GM21390 (cell line): ENCODE measurements at regions not wholly inside any gene's neighbourhood (a gene's known extent, or its start where the extent isn't known, plus 50 kb on each side); places are given as distances from the start of the nearest gene placed in this dataset.
"Not testable (repeated sequence)": the region's sequence is repeated elsewhere in the genome, so short reads cannot be mapped to it uniquely, and the experiment has no call there.

Experiments
- ATAC-seq: cut with Tn5 transposase; IDR thresholded peaks from one replicate; pipeline ENCODE4 v1.9.1; 2021; ENCODE audit not compliant: unreplicated experiment

DNA sequence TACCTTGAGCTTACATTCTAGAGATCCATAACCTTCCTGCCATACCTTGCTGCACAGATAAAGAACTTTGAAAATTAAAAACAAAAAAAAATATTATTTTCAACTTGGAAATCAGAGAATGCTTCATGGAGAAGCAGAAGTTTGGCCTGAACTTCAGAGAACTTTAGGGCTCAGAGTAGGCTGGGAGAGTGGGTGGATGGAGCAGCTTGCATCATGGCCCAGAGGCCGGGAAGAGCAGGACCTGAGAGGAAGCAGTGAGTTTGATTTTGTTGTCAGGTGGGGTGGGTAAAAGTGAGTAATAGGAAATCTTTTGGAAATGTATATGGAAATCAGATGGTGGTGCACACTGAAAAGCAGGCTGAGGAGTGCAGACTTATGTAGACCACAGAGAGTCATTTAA, 228.5 kb upstream of the KRR1 start:
- no peak for ATAC-seq

DNA sequence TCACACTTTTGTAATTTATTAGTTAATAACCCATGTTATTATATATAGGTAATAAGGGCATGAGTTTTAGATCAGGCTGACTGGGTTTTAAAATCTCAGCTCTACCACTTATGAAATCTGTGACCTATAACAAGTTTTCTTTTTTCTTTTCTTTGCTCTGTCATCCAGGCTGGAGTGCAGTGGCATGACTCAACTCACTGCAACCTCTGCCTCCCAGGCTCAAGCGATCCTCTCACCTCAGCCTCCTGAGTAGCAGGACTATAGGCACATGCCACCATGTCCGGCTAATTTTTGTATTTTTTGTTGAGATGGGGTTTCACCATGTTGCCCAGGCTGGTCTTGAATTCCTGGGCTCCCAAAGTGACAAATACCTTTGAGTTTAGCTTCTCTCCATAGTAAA, 227.7 kb upstream of the KRR1 start:
- not testable (repeated sequence) for ATAC-seq

DNA sequence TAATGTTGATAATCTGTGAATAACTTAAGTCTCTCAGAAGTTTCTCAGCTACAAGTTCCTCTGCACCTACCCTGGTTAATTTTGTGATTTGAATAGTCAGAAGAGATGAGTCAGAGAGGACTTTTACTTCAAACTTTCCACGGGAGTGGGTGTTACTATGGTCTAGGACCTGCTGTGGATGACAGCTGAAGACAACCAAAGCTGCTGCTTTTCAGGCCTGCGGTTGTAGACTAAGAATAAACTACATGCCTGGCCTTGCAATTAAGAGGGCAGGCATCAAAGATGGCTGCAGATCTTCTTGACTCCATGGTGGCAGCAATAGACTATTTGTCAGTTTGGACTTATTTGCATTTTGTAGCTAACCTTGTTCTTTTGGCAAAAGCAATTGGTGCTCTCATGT, 227.1 kb upstream of the KRR1 start:
- peak; percentile 90 for ATAC-seq

DNA sequence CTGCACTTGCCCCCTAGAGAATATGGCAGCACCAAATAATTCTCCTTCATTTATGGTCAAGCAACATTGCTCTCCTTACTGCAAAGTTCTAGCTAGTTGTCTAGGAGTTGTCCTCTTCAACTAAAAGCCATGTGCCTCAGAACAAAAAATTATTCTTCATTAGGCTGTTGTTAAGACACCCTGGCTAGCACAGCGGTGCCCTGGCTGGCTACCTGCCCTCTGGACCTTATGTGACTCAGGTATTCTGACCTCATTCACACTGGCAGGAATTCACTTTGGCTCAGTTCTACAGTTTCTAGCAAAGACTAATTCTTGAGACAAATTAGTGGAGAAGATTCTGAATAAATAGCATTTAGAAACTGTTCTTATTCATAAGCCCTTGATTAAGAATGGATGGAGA, 224.4 kb upstream of the KRR1 start:
- ATAC-seq: no peak

DNA sequence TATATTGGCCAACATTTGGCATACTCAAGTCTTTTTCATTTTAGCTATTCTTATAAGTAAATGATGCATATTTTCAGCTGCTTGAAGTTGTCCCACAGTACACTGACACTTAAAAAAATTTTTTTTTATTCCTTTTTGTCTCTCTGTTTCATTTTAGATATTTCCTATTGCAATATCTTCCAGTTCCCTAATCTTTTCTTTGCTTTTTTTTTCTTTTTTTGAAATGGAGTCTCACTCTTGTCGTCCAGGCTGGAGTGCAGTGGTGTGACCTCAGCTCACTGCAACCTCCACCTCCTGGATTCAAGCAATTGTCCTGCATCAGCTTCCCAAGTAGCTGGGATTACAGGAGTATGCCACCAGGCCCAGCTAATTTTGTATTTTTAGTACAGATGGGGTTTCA, 217.4 kb upstream of the KRR1 start:
- ATAC-seq: no peak

DNA sequence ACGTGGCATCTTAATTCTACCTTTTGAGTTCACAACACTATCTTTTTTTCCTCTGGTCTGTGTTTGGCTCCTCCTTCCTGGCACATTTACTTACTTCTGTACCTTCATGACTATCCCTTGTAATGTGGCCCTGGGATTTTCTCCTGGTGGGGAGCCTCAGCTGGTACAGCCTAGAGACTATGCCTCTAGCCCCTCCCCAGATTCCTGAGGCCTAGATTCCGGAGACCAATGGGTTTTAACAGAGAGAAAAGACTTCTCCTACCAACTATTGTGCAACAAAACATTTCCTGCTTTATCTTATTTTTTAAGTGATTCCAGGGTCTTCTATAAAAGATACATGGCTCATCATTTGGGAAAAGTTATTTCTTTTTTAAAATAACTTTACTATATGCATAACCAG, 216.2 kb upstream of the KRR1 start:
- ATAC-seq: no peak

DNA sequence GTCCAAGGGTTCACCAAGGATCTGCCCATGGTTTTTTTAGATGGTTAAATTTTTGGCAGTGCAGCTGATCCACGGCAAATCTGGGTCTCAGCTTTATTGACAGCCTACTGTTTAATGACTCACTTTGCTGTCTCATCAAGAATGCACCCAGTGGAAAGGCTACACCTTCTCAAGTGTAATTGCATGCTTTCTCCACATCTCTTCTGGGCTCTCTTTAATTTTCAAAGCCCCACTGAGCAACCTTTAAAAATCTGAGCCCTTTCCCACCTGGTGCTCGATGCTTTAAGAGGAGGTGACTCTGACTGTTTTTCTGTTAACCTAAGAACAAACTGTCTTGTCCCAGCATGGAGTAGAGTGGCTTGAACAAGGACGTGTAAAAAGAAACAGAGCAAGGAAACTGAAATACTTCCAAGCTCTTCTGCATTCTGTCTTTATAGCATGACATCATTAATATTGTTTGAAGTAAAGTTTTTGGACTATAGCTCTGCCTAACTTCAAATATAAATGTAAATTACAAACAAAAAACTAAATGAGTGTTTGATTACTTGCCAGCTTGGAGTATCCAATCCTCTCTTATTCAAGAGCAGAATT, 214.2 kb upstream of the KRR1 start:
- no peak for ATAC-seq

DNA sequence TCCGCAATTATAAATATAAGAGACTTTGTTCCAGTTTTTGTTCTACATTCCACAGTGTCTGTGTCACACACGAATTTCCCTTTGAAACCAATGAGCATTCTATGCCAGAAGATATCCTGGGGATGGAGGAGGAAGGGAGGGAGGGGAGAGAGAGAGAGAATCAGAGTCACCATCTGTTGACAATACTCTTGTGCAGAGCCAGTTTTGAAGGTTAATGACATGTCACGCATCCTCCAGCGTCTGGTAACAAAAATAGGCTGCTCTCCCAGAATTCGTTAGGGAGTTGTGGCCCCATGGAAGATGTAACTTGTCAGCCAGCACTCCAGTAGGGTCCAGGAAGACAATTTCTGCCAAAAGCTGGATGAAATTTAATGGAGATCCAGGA, 213.5 kb upstream of the KRR1 start:
- no peak for ATAC-seq

DNA sequence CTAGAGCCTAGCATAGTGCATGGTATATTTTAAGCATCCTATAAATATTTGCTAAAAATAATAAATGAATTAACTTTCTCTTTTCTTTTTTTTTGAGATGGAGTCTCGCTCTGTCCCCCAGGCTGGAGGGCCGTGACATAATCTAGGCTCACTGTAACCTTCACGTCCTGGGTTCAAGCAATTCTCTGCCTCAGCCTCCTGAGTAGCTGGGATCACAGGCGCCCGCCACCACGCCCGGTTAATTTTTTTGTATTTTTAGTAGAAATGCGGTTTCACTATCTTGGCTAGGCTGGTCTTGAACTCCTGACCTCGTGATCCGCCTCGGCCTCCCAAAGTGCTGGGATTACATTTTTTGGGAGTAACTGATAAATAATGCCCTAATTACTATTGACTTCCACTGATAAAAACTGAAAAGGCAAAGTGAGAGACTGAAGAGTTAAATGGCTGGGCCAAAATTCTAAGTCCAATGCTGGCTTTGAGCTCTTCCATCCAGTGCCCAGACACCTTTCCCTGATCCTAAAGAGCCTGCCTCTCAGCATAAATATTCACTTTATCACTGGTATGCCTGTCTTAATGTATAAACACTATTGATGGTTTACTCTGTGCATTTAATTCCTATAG, 213.0 kb upstream of the KRR1 start:
- no peak for ATAC-seq

DNA sequence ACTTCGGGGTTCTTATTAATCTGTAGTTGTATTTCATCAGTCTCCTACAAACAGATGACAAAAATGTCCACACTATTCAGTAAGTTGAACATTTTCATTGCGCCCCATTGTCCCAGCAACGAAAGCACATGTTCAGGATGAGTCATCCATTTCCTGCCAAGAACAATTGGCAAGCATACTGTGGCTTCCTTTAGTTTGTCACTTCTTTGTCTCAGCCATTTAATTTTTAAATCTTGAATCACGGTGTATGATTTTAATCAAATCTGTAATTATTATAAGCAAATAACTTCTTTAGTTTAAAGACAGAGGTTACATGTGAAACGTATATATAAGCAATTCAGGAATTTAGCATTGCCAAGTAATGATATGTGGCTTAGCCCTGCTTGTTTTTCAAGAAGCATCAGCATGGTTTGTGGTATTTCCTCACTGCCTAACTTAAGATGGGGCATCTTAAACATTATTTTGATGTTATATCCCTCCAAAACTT, 211.3 kb upstream of the KRR1 start:
- ATAC-seq: peak; percentile 87

DNA sequence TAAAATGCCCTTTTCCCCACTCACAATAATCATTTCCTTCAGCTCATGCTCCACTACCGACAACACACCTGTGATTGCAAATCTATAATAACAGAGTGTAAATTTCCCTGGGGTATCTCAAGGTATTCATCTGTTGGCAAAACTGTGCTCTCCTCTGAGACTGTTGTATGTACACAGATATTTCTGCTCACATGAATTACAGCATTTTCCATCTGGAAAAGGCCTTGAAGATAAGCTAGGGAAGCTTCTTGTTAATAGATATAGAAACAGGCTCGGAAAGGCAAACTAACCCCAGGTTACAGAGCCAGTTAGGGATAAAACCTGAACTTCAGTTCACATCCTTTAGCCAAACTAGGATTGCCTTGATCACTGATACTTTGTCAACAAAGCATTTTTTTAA, 210.4 kb upstream of the KRR1 start:
- no peak for ATAC-seq

DNA sequence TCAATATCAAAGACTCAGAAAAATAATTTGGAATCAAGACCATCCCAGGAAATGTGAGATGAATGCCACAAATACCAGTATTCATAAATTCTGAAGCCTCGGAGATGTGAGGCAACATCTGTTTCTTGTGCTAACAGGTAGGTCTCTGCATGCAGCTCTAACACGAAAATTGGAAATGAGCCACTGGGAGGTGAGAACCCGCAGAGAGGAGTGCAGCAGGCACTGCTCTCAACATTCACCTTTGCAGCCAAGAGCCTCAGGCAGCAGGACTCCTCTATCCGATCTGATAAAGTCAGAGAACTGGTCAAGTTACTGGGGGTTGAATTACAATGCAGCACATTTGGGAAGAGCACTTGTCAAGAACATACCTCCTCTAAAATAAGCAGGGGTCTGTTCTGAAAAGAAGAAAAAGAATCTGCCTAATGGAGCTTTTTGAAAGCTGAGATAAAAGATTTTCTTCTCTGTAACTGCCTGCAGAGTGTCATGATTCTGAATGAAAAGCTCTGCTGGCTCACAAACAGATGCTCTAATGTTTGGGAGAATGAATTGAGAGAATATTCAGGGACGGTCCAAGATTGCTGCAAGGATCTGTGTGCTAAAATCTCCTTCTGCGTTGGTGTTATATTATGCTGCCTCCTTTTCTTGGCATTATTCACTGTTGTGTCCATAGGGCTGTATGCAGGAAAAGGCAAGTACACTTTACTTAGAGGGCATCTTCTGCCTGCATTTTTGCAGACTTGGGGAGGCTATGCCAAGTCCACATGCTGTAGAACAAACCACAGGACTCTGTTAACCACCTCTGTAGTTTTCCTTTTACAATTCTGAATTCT, 209.6 kb upstream of the KRR1 start:
- ATAC-seq: no peak

DNA sequence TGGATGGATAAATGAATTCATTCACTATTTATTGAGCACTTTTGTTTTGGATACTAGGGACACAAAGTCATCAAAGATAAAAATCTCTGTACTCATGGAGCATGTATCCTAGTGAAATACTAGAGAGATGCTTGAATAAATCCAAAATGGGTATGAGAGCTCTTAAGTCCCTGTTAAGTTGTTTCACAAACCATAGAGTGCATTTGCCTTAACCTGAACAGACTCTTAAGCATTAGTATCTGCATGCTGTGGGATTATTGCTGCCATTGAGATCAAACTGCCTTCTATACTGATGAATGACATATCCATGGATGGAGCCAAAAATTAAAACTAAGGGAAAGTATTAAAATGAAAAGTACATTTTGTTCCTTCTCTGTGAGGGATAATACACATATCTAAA, 206.5 kb upstream of the KRR1 start:
- ATAC-seq: no peak

DNA sequence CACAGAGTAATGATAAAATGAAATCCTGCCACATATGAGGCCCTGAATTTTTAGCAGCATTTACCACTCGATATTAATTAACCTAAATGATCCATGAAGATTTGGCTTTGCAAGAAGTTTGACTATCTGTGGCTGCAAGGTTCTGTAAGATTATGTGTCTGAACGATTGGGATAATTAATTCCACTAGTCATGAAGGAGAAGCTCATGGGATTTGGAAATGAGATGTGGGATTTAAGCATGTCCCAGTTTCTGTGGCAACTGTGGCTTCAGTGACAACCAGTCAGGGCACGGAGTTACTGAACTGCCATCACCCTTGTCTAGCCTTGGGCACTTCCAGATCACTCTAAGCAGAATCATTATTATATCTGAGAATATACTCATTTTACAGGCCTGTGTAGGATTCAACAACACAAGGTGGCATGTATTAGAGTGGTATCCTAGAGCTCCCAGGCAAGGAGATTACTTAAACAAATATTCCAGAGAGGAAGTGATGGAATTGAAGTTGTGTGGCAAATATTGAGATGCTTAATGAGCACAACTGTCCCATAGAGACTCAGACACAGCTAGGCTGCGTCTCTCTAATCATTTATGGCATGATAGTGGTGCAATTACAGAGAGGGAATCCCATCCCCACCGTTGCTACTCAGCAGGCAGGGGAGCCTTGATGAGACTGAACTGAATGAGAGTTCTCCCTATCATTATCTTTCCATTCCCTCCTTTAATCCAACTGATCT, 205.0 kb upstream of the KRR1 start:
- no peak for ATAC-seq

DNA sequence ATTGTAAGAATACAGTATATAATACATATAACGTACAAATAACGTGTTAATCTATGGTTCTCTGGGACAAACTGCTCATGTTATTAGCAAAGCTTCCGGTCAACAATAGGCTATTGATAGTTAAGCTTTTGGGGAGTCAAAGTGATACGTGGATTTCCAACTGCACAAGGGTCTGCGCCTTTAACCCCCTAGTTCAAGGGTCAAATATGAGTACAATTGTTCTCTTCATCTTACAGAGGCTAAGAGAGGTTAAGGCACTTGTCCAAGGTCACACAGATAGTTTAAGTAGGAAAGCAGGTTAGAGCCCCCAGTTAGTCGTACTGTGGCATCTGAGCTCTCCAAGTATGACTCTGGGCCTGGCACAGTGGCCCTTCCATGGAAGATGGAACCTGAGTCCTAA, 204.3 kb upstream of the KRR1 start:
- ATAC-seq: no peak

DNA sequence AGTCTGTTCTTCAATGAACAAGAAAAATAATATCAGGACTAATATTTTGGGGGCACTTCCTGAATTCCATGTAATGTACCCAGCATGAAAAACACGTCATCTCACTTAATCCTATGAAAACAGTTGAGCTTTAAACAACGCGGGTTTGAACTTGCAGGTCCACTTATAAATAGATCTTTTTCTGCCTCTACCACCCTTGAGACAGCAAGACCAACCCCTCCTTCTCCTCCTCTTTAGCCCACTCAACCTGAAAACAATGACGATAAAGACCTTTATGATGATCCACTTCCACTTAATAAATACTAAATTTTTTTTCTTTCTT, 203.9 kb upstream of the KRR1 start:
- ATAC-seq: no peak

DNA sequence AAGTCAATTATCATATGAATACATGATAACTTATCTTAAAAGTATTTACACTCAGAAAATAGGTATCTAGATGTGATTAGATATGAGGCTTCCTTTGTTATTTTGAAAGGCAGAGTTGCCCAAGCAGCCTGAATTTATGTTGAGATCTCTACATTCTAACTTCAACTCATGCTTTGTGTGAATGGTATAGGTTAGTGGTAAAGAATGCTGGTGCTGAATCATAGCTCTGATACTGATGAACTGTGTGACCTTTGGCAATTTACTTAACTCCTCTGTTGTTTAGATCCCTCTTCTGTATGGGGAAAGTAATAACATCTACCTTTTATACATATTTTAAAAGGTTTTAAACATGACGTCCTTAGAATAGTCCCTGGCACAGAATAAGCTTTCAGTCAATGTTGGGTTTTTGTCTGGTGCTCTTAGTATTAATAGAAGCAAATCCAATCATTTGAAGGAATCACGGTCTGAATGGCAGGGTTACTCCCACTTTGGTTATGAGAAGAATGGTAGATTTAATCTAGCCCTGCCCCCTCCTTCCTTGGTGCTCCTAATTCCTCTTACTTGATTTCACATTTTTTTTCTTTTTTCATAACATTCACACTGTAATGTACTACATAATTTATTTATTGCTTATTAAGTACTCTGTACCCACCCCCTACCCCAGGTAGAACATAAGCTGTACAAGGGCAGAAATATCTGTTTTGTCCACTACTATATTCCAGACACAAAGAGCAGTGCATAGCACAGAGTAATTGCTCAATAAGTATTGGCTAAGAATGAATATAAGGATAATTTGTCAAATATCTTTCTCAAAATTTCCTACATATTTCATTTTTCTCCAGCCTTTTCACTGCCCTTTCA, 203.3 kb upstream of the KRR1 start:
- ATAC-seq: no peak

DNA sequence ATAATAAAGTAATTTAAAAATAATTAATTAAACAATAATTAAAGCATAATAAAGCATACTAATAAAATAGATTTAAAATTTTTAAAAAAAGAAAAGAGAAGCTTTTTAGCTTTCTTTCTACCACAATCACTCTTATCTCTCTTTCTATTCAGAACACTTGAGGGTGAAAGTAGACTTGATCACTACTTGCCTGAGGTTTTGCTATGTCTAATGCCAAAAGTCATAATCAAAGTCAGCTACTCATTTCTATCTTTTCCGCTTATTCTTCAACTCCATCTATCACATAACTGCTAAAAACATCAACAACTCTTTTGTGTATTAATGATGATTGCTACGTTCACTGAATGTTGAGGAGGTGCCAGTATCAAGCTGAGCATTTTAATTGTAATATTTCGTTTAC, 202.0 kb upstream of the KRR1 start:
- no peak for ATAC-seq

DNA sequence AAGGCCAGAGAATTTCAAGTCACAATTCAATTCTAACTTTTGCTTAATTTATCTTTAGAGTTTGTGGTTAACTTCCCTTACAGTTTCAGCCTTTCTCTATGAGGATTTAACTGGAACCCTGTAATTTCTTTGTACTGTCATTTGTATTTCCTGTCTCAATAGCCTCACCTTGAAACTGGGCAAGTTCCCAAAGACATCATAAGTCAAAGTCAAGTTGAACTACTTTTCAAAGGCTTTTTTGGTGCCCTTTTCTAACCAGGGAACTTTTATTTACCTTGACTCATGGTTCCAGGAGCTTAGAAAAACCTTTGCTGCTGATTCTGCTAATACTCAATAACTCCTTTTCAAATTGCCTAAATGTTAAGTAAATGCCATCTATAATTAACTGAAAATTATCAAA, 200.8 kb upstream of the KRR1 start:
- no peak for ATAC-seq

DNA sequence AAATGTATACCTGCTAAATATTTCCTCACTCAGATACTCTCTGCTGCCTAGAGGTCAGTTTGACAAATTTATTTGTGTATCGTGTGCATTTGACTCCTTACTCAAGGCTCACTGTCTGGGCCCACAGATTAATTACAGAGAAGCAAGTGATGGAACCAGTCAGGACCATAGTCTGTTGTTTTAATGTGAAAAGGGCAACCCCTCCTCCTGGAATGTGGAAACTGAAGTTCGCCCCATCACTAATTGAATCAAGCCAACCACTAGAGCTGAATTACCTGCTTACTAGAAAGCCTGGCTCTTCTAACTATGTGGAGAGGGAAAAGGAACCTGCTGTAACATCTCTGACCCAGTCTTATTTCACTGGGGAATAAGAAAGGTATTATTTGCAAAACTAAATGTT, 199.9 kb upstream of the KRR1 start:
- no peak for ATAC-seq
